B cell (primary cell): ENCODE measurements at regions not wholly inside any gene's neighbourhood (a gene's known extent, or its start where the extent isn't known, plus 50 kb on each side); places are given as distances from the start of the nearest gene placed in this dataset.

Source experiments
- ATAC-seq: fragments of 200-7000 bp; cut with Tn5 transposase; one replicate; pipeline ENCODE4 v1.10.0; 2021; ENCODE audit warnings: low read depth, mild to moderate bottlenecking, moderate number of reproducible peaks, moderate library complexity
- CTCF ChIA-PET: fragments of 350-600 bp; sonication (Branson Sonifier 250); formaldehyde crosslinking; loops from one replicate; lab custom pipeline; 2021; ENCODE audit warnings: antibody characterized with exemption, inconsistent platforms; lab: Charles Lee
- POLR2A ChIA-PET: fragments of 350-600 bp; sonication (Branson Sonifier 250); formaldehyde crosslinking; loops from one replicate; lab custom pipeline; 2021; ENCODE audit warnings: antibody characterized with exemption; lab: Charles Lee
- DNase-seq: peaks from one replicate; pipeline ENCODE4 v3.0.0; 2013
- H2AFZ ChIP-seq: 2 replicates; pipeline ENCODE4 v1.6.1; 2012; ENCODE audit warnings: mild to moderate bottlenecking, low read depth, low read length; ENCODE audit not compliant: insufficient read depth, poor library complexity, severe bottlenecking
- H3K27ac ChIP-seq, 2 donors: 1 replicate in 1 of 2; 2 replicates in 1 of 2; pipeline ENCODE4 v1.5.1; 2012 to 2013; ENCODE audit warnings: low read length in 2 of 2, mild to moderate bottlenecking in 2 of 2, moderate library complexity in 1 of 2
- H3K27me3 ChIP-seq, 4 experiments: fragments of 200-600 bp in 1 of 4; sonication (generic) in 1 of 4; replicated peaks in 1 of 4; 1 replicate in 2 of 4; 2 replicates in 2 of 4; pipeline versions ENCODE4 v1.6.1 to v1.7.0; 2013 to 2016; ENCODE audit warnings: low read length in 3 of 4, mild to moderate bottlenecking in 2 of 4, mixed read lengths in 1 of 4, moderate library complexity in 1 of 4; ENCODE audit not compliant: insufficient read depth in 4 of 4, control insufficient read depth in 3 of 4; ENCODE audit errors: control extremely low read depth in 1 of 4
- H3K36me3 ChIP-seq, 2 experiments: replicated peaks in 1 of 2; 1 replicate in 1 of 2; 2 replicates in 1 of 2; pipeline versions ENCODE4 v1.6.1 to v1.7.1; 2013; ENCODE audit warnings: low read length in 1 of 2; ENCODE audit not compliant: insufficient read depth in 2 of 2, control insufficient read depth in 1 of 2; ENCODE audit errors: control extremely low read depth in 1 of 2, extremely low read depth in 1 of 2
- H3K4me1 ChIP-seq, 2 donors: fragments of 200-600 bp in 1 of 2; sonication (generic) in 1 of 2; 1 replicate in 1 of 2; 2 replicates in 1 of 2; pipeline versions ENCODE4 v1.5.1 to v1.6.1; 2013 to 2017; ENCODE audit warnings: low read length in 2 of 2; ENCODE audit not compliant: control insufficient read depth in 2 of 2, insufficient read depth in 2 of 2
- H3K4me2 ChIP-seq: replicated peaks from 2 replicates; pipeline ENCODE3; 2012; ENCODE audit warnings: mild to moderate bottlenecking, low read depth, low read length; ENCODE audit not compliant: poor library complexity, severe bottlenecking
- H3K4me3 ChIP-seq, 5 experiments: fragments of 200-600 bp in 1 of 5; sonication (generic) in 1 of 5; 1 replicate in 3 of 5; 2 replicates in 2 of 5; pipeline versions ENCODE4 v1.5.1 to v1.7.0; 2011 to 2016; ENCODE audit warnings: low read length in 4 of 5, mild to moderate bottlenecking in 4 of 5, low read depth in 2 of 5, control low read depth in 1 of 5, moderate library complexity in 1 of 5; ENCODE audit not compliant: insufficient read depth in 1 of 5; ENCODE audit errors: control extremely low read depth in 1 of 5, extremely low read depth in 1 of 5
- H3K79me2 ChIP-seq: fragments of 200-600 bp; sonication (generic); one replicate; pipeline ENCODE4 v1.6.0; 2016; ENCODE audit warnings: low read length; ENCODE audit not compliant: control insufficient read depth, insufficient read depth
- H3K9ac ChIP-seq: fragments of 200-600 bp; sonication (generic); 2 replicates; pipeline ENCODE4 v1.6.1; 2017; ENCODE audit warnings: mild to moderate bottlenecking, low read length, moderate library complexity
- H3K9me3 ChIP-seq, 3 donors: one replicate each; pipeline versions ENCODE4 v1.6.1 to v1.7.1; 2013; ENCODE audit warnings: low read length in 2 of 3; ENCODE audit not compliant: control insufficient read depth in 2 of 3, insufficient read depth in 1 of 3; ENCODE audit errors: control extremely low read depth in 1 of 3
- H4K20me1 ChIP-seq: 2 replicates; pipeline ENCODE4 v1.6.0; 2012; ENCODE audit warnings: mild to moderate bottlenecking, low read length; ENCODE audit not compliant: insufficient read depth, control insufficient read depth, poor library complexity, severe bottlenecking
- H3K27ac Mint-ChIP-seq: one replicate; pipeline ENCODE4 v1.8.0; 2021; ENCODE audit warnings: mixed read lengths
- H3K27me3 Mint-ChIP-seq: one replicate; pipeline ENCODE4 v1.8.0; 2021; ENCODE audit warnings: mixed read lengths
- H3K4me1 Mint-ChIP-seq: one replicate; pipeline ENCODE4 v1.8.0; 2021; ENCODE audit warnings: mixed read lengths
- H3K4me3 Mint-ChIP-seq: one replicate; pipeline ENCODE4 v1.8.0; 2021; ENCODE audit warnings: mixed read lengths
- H3K9me3 Mint-ChIP-seq: one replicate; pipeline ENCODE4 v1.8.0; 2022; ENCODE audit warnings: mixed read lengths; ENCODE audit not compliant: insufficient read depth
- EZH2 ChIP-seq: IDR thresholded peaks from 2 replicates; pipeline ENCODE4 v1.6.1; 2012; ENCODE audit warnings: borderline replicate concordance, low read depth, mild to moderate bottlenecking, moderate library complexity, low read length; ENCODE audit not compliant: insufficient read depth, poor library complexity, severe bottlenecking
- WGBS: methylation state at CpG from one replicate; pipeline ENCODE4 v1.1.5; 2013; ENCODE audit warnings: missing lambda C conversion rate; ENCODE audit not compliant: insufficient coverage; 5-methylcytosine and 5-hydroxymethylcytosine counted together
- intact Hi-C: fragments of 100-400 bp; cut with micrococcal nuclease; formaldehyde crosslinking; loops from one replicate; pipeline ENCODE4 v1.10.0; 2022
- TF ChIP-seq, protein P1 (sequence below): fragments of 200-600 bp; IDR thresholded peaks from one replicate; pipeline ENCODE4 v1.8.0; 2022; ENCODE audit warnings: antibody characterized with exemption, mild to moderate bottlenecking

DNA sequence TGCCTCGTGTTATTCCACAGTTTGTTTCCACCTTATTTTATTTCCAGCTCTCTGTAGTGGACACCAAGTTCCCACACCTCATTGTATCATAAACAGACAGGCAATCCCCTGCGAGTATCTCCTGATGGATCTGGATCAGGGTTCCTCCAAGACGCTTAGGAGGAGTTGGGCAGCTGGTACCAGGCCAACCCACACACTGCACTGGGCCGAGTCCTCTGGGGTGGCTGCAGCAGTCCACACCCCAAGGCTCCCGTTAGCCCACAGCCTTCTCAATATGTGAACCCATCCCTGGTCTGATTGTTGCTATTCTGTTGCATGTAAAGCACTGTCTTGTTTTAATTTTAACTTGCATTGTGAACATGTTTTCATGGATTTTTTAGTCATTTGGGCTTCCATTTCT is 178.8 kb upstream of the RAB6C start:
- Histone ChIP-seq H3K27me3 (no peaks in the 10 kb centered on the region), H3K4me1 (no peaks in the 10 kb centered on the region), H3K9ac (no peak overlapping the region), H3K36me3 (no peaks in the 10 kb centered on the region), H3K9me3 (no peaks in the 10 kb centered on the region), H3K27ac (no peak overlapping the region), H4K20me1 (no peaks in the 10 kb centered on the region), H2AFZ (no peak overlapping the region), H3K79me2 (no peaks in the 10 kb centered on the region), H3K4me2 (no peak overlapping the region), H3K4me3 (no peak overlapping the region)
- no peaks in the 10 kb centered on the region for H3K4me1 Mint-ChIP-seq
- ChIA-PET POLR2A (no interaction called here), CTCF (no interaction called here)
- H3K9me3 Mint-ChIP-seq, result no peaks in the 10 kb centered on the region
- no peak for TF ChIP-seq EZH2
- TF ChIP-seq, protein P1, sequence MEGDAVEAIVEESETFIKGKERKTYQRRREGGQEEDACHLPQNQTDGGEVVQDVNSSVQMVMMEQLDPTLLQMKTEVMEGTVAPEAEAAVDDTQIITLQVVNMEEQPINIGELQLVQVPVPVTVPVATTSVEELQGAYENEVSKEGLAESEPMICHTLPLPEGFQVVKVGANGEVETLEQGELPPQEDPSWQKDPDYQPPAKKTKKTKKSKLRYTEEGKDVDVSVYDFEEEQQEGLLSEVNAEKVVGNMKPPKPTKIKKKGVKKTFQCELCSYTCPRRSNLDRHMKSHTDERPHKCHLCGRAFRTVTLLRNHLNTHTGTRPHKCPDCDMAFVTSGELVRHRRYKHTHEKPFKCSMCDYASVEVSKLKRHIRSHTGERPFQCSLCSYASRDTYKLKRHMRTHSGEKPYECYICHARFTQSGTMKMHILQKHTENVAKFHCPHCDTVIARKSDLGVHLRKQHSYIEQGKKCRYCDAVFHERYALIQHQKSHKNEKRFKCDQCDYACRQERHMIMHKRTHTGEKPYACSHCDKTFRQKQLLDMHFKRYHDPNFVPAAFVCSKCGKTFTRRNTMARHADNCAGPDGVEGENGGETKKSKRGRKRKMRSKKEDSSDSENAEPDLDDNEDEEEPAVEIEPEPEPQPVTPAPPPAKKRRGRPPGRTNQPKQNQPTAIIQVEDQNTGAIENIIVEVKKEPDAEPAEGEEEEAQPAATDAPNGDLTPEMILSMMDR, result no peak
- H3K27me3 Mint-ChIP-seq, result peaks cover 4% of the 10 kb centered on the region
- 75% methylated on average over 5 of the region's 5 CpGs for WGBS
- intact Hi-C loops, result no loop called here
- DNase-seq (no peak), ATAC-seq (no peak)
- H3K27ac Mint-ChIP-seq, result no peak overlapping the region
- no peak overlapping the region for H3K4me3 Mint-ChIP-seq

DNA sequence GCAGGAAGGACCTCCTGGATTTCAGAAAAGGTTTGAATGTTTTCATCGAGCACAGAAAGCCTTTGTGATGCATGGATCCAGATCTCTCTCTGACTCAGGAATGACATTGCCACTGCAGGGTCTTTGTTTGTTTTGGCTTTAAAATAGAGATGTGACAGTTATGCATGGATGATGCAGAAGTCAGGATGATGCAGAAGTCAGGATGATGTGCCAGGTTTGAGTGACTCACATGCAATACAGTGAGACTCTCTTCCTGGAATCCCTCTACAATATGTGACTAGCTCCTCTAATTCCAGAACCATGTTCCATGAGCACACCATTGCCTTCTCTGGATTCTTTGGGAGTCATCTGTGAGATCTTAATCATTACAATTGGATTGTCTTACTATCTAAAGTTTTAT is 177.9 kb upstream of the RAB6C start:
- Histone ChIP-seq H3K4me1 (no peaks in the 10 kb centered on the region), H3K4me2 (no peak overlapping the region), H3K9ac (no peak overlapping the region), H3K9me3 (no peaks in the 10 kb centered on the region), H3K4me3 (no peak overlapping the region), H2AFZ (no peak overlapping the region), H3K79me2 (no peaks in the 10 kb centered on the region), H3K27me3 (no peaks in the 10 kb centered on the region), H3K36me3 (no peaks in the 10 kb centered on the region), H3K27ac (no peak overlapping the region), H4K20me1 (no peaks in the 10 kb centered on the region)
- H3K27me3 Mint-ChIP-seq, result no peaks in the 10 kb centered on the region
- DNase-seq (no peak), ATAC-seq (no peak)
- no peaks in the 10 kb centered on the region for H3K4me1 Mint-ChIP-seq
- no peak for TF ChIP-seq EZH2
- TF ChIP-seq, protein P1, result no peak
- ChIA-PET POLR2A (no interaction called here), CTCF (no interaction called here)
- H3K4me3 Mint-ChIP-seq, result no peak overlapping the region
- intact Hi-C loops, result no loop called here
- H3K9me3 Mint-ChIP-seq, result no peaks in the 10 kb centered on the region
- WGBS, result 71% methylated on average over 1 of the region's 1 CpG
- H3K27ac Mint-ChIP-seq, result no peak overlapping the region
